ENCODE measurements at regions not wholly inside any gene's neighbourhood (a gene's known extent, or its start where the extent isn't known, plus 50 kb on each side); places are given as distances from the start of the nearest gene placed in this dataset.

DNA sequence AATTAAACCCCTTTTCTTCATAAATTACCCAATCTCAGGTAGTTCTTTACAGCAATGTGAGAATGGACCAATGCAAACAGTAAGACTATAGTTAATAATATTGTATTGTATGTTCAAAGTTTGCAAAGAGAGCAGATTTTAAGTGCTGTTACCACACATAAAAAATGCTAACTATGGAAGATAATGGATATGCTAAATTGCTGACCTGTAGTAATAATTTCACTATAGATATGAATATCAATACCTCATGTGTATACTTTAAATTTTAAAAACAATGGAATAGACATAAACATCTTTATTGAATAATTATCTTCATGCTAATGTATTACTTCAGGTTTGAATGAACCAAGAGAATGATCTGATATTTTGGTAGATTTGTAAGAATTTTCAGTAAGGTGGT, 552.4 kb upstream of the CHRM3 start:
- no peak for TF ChIP-seq CTCF (IDR thresholded peaks at IDR 0.05; ENCODE audit: low read depth, low read length)
- no peak overlapping the region for H3K4me3 ChIP-seq (replicated peaks in 1 of 2; ENCODE audit: low read depth in 2 of 2, low read length in 2 of 2)
- DNase-seq (ENCODE audit: low read depth in 2 of 2), result no peak

DNA sequence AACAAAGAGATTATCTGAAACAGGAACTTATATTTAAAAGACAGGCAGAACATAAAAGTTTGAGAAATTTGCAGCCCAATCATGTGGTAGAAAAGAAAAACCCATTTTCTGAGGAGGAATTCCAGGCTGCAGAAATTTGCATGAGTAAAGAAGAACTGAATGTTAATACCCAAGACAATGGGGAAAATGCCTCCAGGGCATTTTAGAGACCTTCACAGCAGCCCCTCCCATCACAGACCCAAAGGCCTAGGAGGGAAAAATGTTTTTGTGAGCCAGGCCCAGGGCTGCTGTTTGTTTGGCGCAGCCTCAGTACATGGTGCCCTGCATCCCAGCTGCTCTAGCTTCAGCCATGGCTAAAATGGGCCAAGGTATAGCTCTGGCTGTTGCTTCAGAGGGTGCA, 554.3 kb upstream of the CHRM3 start:
- no peak overlapping the region for H3K4me3 ChIP-seq (replicated peaks in 1 of 2; ENCODE audit: low read depth in 2 of 2, low read length in 2 of 2)
- DNase-seq (ENCODE audit: low read depth in 2 of 2), result no peak
- no peak for TF ChIP-seq CTCF (IDR thresholded peaks at IDR 0.05; ENCODE audit: low read depth, low read length)

GRCh38 chr1:238830036-238830611, 556.2 kb upstream of the CHRM3 start:
- TF ChIP-seq CTCF (IDR thresholded peaks at IDR 0.05; ENCODE audit: low read depth, low read length), result no peak
- DNase-seq (ENCODE audit: low read depth in 2 of 2), result no peak
- H3K4me3 ChIP-seq (replicated peaks in 1 of 2; ENCODE audit: low read depth in 2 of 2, low read length in 2 of 2), result no peak overlapping the region

DNA sequence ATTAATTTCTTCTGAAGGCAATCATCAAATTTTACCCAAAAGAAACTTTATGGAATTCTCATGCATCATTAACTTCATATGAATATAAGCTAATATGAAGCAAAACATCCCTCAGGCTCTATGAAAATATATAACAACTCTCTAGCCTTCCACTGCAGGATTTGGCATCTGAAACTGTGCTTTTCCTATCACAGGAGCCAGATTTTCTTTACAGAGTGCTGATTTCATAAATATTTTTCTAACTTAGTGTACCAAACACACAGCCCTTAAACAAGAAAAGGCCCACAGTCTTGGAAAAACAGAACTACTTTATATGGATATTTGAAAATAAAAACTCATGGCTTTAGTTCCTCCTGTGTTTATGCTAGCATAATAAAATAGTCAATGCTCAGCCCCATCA, 559.5 kb upstream of the CHRM3 start:
- H3K4me3 ChIP-seq (replicated peaks in 1 of 2; ENCODE audit: low read depth in 2 of 2, low read length in 2 of 2), result no peak overlapping the region
- no peak for DNase-seq (ENCODE audit: low read depth in 2 of 2)
- no peak for TF ChIP-seq CTCF (IDR thresholded peaks at IDR 0.05; ENCODE audit: low read depth, low read length)

- no peak overlapping the region for H3K4me3 ChIP-seq (replicated peaks in 1 of 2; ENCODE audit: low read depth in 2 of 2, low read length in 2 of 2)
- no peak for TF ChIP-seq CTCF (IDR thresholded peaks at IDR 0.05; ENCODE audit: low read depth, low read length)
- no peak for DNase-seq (ENCODE audit: low read depth in 2 of 2)
Measured at GRCh38 chr1:238823416-238823815, 563.0 kb upstream of the CHRM3 start.

DNA sequence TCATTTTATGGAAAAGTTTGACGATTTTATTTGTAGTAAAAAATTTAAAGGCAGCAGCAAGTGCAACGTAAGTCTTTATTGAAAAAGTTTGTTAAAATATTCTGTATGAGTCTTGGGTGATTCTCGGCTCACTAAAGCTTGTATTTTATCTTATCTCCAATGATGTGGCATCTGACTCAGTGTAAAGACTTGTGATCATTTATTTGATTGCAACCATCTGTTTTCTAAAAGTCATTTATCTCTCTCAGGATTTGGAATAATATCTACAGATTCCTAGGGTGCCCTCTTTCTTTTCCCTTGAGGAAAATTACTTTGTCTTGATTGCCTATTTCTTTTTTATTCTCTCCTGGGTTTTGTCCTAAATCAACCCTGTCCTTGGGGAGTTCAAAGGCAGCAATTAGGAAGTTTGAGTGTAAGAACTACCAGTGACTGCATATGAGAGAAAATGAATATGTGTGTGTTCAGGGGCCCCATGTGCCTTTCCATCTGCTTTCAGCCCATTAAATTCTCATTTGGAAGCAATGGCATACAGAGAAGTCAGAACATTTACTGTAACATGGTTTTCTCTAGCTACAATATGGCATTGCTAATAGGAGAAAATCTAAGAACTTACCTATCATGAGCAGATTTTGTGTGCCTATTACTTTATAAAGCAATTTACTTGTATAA, 575.0 kb upstream of the CHRM3 start:
- no peak for TF ChIP-seq CTCF (IDR thresholded peaks at IDR 0.05; ENCODE audit: low read depth, low read length)
- DNase-seq (ENCODE audit: low read depth in 2 of 2), result no peak
- no peak overlapping the region for H3K4me3 ChIP-seq (replicated peaks in 1 of 2; ENCODE audit: low read depth in 2 of 2, low read length in 2 of 2)

GRCh38 chr1:238790882-238791281, 595.5 kb upstream of the CHRM3 start:
- no peak for TF ChIP-seq CTCF (IDR thresholded peaks at IDR 0.05; ENCODE audit: low read depth, low read length)
- H3K4me3 ChIP-seq (replicated peaks in 1 of 2; ENCODE audit: low read depth in 2 of 2, low read length in 2 of 2), result no peak overlapping the region
- no peak for DNase-seq (ENCODE audit: low read depth in 2 of 2)

Measured in cardiac fibroblast (primary cell).